ENCODE measurements at regions not wholly inside any gene's neighbourhood (a gene's known extent, or its start where the extent isn't known, plus 50 kb on each side); places are given as distances from the start of the nearest gene placed in this dataset.

GRCh38 chr3:127520993-127521392 is 69.5 kb downstream of the TPRA1 start:
- TF ChIP-seq, protein P1, sequence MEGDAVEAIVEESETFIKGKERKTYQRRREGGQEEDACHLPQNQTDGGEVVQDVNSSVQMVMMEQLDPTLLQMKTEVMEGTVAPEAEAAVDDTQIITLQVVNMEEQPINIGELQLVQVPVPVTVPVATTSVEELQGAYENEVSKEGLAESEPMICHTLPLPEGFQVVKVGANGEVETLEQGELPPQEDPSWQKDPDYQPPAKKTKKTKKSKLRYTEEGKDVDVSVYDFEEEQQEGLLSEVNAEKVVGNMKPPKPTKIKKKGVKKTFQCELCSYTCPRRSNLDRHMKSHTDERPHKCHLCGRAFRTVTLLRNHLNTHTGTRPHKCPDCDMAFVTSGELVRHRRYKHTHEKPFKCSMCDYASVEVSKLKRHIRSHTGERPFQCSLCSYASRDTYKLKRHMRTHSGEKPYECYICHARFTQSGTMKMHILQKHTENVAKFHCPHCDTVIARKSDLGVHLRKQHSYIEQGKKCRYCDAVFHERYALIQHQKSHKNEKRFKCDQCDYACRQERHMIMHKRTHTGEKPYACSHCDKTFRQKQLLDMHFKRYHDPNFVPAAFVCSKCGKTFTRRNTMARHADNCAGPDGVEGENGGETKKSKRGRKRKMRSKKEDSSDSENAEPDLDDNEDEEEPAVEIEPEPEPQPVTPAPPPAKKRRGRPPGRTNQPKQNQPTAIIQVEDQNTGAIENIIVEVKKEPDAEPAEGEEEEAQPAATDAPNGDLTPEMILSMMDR (IDR thresholded peaks at IDR 0.05; ENCODE audit: low read depth, low read length, missing control alignments), result no peak
- no peak overlapping the region for H3K4me3 ChIP-seq (ENCODE audit: low read depth, low read length)
- no peak for DNase-seq (ENCODE audit: low read depth)

GRCh38 chr3:127518456-127519081 is 72.0 kb downstream of the TPRA1 start:
- TF ChIP-seq, protein P1 (IDR thresholded peaks at IDR 0.05; ENCODE audit: low read depth, low read length, missing control alignments), result no peak
- DNase-seq (ENCODE audit: low read depth), result no peak
- H3K4me3 ChIP-seq (ENCODE audit: low read depth, low read length), result no peak overlapping the region

- TF ChIP-seq, protein P1 (IDR thresholded peaks at IDR 0.05; ENCODE audit: low read depth, low read length, missing control alignments), result no peak
- H3K4me3 ChIP-seq (ENCODE audit: low read depth, low read length), result no peak overlapping the region
- DNase-seq (ENCODE audit: low read depth), result no peak
These were observed 78.3 kb downstream of the TPRA1 start for GRCh38 chr3:127512256-127512655.

GRCh38 chr3:127501177-127501576 is 89.4 kb downstream of the TPRA1 start:
- no peak overlapping the region for H3K4me3 ChIP-seq (ENCODE audit: low read depth, low read length)
- DNase-seq (ENCODE audit: low read depth), result no peak
- TF ChIP-seq, protein P1 (IDR thresholded peaks at IDR 0.05; ENCODE audit: low read depth, low read length, missing control alignments), result no peak

DNA sequence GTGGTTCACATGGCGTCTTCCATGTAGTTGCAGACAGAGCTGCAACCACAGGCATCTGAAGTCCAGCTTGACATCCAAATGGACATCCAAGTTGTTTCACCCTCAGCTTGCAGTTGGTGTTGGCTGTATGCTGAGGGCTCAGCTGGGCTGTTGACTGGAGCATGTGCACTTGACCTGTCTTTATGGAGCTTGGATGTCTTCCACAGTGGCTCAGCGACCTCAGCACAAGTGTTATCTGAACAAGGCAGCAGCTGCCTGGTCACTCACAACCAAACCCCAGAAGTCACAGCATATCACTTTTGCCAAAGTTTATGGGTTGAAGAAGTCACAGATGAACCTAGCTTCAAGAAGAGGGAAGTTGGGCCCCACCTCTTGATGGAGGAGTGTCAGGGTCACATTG is 92.9 kb downstream of the TPRA1 start:
- H3K4me3 ChIP-seq (ENCODE audit: low read depth, low read length), result no peak overlapping the region
- DNase-seq (ENCODE audit: low read depth), result no peak
- TF ChIP-seq, protein P1 (IDR thresholded peaks at IDR 0.05; ENCODE audit: low read depth, low read length, missing control alignments), result no peak

GRCh38 chr3:127497166-127497565 is 93.4 kb downstream of the TPRA1 start:
- TF ChIP-seq, protein P1 (IDR thresholded peaks at IDR 0.05; ENCODE audit: low read depth, low read length, missing control alignments), result no peak

More at GRCh38 chr3:127497166-127497565, 93.4 kb downstream of the TPRA1 start:
- DNase-seq (ENCODE audit: low read depth), result no peak
- H3K4me3 ChIP-seq (ENCODE audit: low read depth, low read length), result no peak overlapping the region

Data from GM12864 (cell line).